Sciatic nerve (tissue), 2 donors: ENCODE measurements at regions not wholly inside any gene's neighbourhood (a gene's known extent, or its start where the extent isn't known, plus 50 kb on each side); places are given as distances from the start of the nearest gene placed in this dataset.
"Not testable (repeated sequence)": the region's sequence is repeated elsewhere in the genome, so short reads cannot be mapped to it uniquely, and the experiment has no call there.

Experiments
- ATAC-seq: fragments of 200-7000 bp; cut with Tn5 transposase; one replicate; pipeline ENCODE4 v1.9.1; 2020; ENCODE audit warnings: mild to moderate bottlenecking, moderate library complexity
- DNase-seq: peaks from one replicate; pipeline ENCODE4 v3.0.0-alpha.2; 2020; ENCODE audit warnings: low spot score
- intact Hi-C: fragments of 100-400 bp; cut with DNase I; formaldehyde crosslinking; loops from one replicate; pipeline ENCODE4 v1.14.2; 2022
- donor health status: DM: no; HTN: no; CAD: no.
- donor health status: DM: no; HTN: no; CAD: no.

DNA sequence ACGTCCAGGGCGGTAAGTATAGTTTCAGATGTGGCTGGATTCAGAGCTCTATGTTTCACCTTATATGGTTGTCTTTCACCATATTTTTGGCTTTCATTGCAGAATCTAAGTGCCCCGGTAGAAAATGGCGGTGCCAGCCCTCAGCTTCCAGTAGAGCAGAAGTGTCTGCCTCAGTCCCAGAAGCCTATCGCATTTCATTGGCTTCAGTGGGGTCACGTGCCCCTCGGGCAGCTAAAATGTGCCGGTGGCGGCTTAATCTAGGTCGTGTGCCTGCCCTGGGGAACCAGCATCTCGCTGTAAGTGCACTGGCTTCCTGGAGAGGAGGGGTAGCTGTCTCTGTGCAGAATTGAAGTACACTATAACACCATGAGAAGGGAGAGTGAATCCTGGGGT is 107.4 kb upstream of the MAGI3 start:
- no peak for DNase-seq
- intact Hi-C loops, result no loop called here
- ATAC-seq, result no peak

DNA sequence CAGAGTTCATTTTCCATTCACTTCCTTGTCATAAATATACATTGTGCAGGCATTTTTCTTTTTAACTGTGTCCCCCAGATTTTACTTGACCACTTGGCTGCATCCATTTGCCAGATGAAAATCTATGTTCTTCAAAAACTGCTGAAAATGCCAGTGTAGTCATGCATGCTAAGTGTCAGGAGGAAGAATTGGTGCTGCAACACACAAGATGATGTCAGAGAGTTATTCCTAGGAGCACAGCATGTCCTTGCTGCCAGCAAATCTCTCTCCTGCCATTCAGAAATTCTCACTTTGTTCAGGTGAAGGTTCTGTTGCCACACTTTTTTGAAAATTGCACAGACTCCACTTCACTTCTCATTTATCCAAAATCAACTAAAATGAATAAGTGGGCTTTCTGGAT is 106.4 kb upstream of the MAGI3 start:
- ATAC-seq (no peak), DNase-seq (no peak)
- intact Hi-C loops, result no loop called here

DNA sequence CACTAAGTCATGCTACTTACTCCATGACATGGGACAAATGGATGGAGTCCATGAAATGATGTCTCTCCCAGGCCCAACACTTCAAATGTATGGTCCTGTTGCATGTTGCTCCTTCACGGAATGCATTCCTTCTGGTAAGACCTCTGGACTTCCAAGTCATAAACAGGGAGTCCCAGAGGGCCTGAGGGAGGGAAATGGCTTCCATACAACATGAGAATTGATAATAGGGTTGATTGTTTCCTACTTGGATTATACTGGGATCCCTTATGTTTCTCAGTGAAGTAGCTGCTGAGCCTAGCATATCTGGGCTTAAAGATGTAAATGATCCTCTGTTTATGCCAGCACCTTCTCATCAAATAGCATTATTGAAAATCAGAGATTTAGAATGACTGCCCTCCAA is 104.2 kb upstream of the MAGI3 start:
- DNase-seq, result no peak
- intact Hi-C loops, result no loop called here
- no peak for ATAC-seq

DNA sequence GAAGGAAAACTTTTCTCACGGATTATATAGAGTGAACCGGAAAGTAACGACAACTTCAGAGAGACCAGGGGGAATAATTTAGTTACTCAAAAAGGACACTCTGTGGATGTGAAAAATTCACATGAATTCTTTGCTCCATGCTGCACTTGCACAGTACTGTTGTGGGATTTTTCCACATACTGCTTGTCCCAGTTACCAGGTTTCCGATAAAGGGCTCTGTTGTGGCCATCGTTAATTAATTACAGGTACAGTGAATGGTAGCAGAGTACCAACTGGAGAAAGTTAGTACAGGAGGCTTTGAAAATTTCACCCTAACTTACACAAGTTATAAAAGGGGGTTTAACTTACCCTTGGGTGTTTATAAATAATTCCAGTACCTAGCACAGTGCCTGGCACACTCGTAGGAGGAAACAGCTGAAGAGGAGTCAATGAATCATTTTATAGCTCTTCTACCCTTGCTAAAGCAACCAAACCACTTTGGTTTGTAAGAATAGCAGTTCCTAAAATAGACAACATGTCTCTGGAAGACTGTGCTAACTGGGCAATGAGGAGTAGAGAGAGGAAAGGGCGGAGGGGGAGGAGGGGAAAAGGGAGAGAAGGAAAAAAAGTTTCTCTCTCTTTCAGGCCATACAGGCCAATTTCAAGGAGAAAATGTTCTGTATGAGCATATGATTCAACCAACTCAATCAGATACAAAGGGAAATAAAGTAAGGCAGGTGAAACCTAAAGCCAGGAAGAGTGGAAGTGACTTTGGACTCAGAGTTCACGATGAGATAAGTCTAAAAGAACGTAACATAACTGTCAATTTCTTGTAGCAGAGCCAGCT is 98.3 kb upstream of the MAGI3 start:
- no peak for DNase-seq
- ATAC-seq, result no peak
- intact Hi-C loops, result no loop called here

DNA sequence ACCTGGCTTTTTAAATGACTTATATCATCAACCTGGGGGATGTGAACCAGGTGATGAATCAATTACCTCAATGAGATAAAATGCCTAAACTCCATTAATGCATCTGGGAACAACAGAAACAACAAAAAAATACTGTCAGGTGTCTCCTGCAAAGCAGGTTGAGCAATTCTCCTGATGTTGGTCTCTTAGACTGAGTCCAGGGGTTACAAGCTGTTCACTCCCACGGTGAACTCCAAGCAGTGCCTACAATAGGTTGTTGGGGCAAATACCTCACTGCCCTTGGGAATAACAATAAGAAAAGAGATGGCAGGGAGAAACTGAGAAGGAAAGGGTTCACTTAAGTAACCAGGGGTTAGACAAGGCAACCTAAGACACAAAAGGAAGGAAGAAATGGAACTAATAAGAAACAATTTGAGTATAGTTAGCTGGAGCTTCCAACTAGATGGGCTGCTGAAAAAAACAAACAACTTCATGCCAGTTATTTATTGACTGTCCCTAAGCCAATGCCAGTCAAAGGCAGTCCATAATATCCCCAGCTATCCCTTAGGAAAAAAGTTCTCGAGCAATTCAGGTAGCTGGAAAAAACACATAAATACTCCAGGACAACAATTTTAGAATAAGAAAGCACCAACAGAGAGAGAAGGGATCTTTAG is 97.6 kb upstream of the MAGI3 start:
- DNase-seq (no peak), ATAC-seq (no peak)
- intact Hi-C loops, result no loop called here

DNA sequence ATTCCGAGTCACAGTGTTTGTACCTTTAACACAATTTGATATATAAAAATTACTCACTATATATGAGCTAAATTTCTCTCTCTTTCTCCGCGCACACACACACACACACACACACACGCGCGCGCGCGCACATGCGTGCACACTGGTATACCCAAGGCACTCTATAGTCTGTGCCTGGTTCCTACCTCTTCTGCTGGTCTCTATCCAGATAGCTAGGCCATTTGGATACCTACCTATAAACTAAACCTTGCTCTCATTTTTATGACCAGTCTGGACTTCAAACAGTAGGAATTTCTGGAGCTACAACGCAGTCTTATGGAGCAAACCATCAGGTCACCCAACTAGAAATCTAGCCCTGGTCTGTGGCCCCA is 97.1 kb upstream of the MAGI3 start:
- ATAC-seq (no peak), DNase-seq (no peak)
- intact Hi-C loops, result no loop called here

DNA sequence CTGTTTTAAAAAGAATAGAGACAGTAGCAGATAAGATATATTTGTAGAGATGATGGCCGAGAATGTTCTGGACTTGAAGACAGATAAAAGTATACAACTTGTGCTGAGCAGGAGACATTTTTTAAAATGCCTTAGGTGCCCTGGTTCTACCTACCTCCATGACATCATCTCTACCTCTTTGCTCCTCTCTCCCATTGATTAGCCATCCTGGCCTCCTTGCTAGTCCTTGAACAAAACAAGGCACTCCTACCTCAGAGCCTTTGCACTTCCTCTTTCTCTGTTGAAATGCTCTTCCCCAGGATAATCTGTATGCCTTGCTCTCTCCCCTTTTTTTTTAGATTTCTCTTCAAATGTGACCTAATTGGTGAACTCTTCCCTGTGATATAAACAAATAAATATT is 92.6 kb upstream of the MAGI3 start:
- intact Hi-C loops, result no loop called here
- ATAC-seq (no peak), DNase-seq (no peak)

DNA sequence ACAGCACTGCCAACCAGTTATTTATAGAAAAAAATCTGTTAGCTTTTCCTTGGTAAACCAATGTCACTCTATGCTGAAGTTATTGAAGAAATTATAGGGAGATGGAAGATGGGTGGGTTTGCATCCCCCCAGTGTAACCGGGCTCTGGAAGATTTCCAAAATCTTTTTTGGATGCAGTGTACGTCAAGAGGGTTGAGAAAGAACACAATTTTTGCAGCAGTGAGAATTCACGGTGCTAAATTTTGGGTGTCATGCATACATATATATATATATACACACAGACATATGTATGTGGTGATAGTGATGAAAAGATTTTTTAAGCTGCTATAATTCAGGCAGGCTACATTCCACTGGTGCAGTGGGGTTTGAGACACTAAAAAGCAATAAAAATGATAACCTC is 91.4 kb upstream of the MAGI3 start:
- ATAC-seq, result no peak
- DNase-seq, result no peak
- intact Hi-C loops, result no loop called here

DNA sequence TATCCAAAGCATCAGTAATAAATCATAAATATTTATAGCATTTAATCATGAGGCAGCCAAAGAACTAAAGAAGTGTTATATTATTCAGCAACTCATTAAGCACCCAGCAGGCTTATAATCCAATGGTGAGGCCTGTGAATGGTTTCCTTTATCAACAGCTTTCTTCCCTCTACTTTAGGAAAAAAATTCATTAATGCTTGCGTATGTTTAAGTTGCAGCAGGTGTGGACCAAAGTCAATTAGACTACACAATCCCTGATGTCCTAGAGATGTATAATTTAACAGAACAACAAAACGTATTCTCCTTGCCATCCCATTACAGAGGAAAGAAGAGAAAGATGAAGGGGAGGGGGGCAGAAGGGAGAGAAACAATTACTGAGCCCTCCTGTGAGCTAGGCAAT is 87.7 kb upstream of the MAGI3 start:
- ATAC-seq, result no peak
- DNase-seq, result no peak
- intact Hi-C loops, result no loop called here

DNA sequence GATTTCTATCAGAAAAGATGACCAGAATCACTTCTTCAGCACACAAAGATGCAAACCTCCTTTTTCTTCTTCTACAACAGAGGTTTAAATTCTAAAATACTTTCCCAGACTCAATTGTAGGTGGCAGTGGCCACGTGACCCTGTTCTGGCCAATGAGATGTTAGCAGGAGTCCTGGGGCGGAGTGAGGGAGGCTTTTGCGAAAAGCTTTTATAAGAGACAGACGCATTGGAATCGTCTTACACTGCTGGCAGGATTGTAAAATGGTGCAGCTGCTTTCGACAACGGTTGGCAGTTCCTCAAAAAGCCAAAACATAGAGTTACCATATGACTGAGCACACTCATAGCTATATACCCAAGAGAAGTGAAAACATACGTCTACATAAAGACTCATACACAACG is 87.0 kb upstream of the MAGI3 start:
- ATAC-seq (no peak), DNase-seq (no peak)
- intact Hi-C loops, result no loop called here

DNA sequence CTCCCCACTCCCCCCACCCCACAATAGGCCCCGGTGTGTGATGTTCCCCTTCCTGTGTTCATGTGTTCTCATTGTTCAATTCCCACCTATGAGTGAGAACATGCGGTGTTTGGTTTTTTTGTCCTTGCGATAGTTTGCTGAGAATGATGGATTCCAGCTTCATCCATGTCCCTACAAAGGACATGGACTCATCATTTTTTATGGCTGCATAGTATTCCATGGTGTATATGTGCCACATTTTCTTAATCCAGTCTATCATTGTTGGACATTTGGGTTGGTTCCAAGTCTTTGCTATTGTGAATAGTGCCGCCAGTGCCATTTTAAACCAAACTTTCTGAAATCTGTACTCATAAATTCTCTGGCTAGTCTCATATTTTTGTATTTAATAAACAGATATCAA is 85.3 kb upstream of the MAGI3 start:
- DNase-seq, ATAC-seq, intact Hi-C loops: not testable (repeated sequence)

DNA sequence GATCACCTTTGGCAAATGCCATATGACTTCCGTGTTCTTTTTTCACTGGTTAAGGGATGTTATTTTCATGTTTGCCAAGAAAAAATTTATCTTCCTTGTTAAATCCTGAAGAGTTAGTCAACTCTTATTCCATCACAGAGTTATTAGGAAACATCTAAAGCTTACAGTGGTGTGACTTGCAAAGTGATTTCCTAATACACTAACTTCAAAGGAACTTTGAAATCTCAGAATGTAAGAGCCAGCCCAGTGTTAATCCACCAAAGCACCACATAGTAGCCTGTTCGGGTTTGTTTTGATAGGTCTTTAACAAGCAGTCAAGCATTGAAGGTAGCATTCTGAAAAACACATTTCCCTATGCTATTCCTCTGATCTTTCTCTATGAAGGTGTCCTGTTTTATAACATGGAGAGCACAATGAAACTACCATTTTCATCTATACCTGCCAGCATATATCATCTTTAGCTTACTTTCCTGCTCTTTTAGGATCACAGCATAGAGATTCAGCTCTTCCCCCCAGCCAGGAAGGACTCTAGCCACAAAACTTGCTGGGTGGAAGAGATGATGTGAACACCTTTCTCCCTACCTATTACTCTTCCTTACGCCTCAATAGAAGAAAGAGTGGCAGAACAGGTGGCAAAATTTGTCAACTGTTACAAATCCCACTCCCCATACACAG is 82.4 kb upstream of the MAGI3 start:
- DNase-seq (no peak), ATAC-seq (no peak)
- intact Hi-C loops, result no loop called here

DNA sequence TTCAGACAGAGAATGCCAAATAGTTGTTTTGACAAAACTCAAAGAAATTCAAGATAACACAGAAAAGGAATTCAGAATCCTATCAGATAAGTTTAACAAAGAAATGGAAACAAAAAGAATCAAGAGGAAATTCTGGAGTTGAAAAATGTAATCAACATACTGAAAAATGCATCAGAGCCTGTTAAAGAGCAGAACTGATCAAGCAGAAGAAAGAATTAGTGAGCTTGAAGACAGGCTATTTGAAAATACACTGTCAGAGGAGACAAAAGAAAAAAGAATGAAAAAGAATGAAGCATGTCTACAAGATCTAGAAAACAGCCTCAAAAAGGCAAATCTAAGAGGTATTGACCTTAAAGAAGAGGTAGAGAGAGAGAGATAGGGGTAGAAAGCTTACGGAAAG is 77.7 kb upstream of the MAGI3 start:
- DNase-seq, intact Hi-C loops, ATAC-seq: not testable (repeated sequence)

DNA sequence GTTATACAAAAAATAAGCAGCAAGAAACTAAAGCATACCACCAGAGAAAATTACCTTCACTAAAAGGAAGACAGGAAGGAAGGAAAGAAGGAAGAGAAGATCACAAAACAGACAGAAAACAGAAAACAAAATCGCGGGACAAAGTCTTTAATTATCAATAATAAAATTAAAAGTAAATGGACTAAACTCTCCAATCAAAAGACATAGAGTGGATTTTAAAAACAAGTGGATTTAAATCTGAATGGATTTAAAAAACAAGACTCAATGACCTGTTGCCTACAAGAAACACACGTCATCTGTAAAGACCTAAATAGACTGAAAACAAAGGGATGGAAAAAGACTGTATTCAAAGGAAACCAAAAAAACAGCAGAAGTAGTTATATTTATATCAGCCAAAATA is 75.7 kb upstream of the MAGI3 start:
- ATAC-seq, result no peak
- intact Hi-C loops, result no loop called here
- no peak for DNase-seq

DNA sequence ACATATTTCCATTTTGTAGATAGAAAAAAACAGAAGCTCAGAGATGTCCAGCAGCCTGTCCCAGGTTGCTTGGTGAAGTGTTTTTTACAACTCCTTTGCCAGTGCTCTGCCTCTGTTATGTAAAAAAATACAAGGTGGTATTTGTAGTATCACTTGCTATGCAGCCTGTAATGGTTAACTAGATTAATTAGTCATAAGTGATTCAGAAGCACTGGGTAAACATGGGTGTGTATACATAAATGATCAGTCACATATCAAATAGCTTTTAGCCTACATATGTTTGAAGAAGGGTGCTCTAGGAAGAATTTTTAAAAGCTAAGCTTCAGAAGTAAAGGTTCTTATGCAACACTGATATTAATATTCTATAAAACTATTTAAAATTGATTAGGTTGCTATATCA is 70.0 kb upstream of the MAGI3 start:
- no peak for DNase-seq
- no peak for ATAC-seq
- intact Hi-C loops, result no loop called here

DNA sequence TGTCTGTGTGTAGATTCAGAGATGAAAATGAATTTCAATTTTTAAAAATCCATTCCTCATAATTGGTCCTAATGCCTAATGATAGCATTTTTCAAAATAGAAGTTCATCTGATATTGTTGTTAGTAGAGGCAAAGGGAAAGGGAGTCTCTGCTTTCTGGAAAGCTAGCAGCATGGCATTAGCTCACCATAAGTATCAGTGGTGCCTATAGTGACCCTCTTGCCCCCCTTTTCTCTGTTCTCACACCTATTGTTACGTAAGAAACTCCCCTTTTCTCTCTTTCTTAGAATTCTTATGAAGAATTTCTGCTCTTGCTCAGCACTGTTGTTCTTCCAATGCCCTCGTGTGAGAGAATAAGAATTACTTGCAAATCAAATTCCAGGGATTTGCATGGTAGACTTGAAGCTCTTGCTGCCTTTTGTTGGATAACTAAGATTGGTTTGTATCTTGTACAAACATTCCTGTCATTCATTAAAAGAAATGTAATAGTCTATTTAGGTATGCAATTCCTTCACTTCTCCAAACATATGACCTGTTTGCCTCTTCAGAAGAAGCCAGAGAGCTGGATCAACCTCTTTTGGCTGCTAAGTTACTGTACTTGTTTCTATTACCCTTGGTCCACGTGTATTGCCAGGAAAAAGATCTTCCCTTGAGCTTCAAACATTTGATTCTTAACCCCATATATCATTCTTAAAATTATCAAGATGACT is 69.2 kb upstream of the MAGI3 start:
- DNase-seq (no peak), ATAC-seq (no peak)
- intact Hi-C loops, result no loop called here

DNA sequence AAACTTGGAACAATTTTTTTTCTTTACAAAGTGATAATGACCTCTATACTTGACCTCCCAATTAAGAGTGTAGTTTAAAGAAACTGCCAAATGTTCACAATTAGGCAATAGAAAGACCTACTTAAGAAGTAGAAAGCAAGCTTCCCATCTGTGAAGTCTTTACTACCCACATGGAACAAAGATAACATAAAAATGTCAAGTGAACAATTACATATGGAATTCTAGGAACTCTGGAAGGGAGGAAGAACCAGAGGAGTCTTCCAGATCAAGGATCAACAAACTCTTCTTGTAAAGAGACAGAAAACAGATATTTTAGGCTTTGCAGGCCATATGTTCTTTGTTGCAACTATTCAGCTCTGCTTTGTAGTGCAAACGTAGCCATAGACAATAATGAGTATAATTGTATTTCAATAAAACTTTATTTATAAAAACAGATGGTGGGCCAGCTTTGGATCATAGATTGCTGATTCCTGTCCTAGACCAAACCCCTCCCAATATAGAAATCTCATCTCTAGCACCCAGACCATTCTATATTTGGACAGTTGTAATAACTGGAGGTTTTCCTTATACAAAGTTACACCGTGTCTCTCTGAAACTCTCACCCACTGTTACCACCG is 68.4 kb upstream of the MAGI3 start:
- ATAC-seq, result no peak

DNA sequence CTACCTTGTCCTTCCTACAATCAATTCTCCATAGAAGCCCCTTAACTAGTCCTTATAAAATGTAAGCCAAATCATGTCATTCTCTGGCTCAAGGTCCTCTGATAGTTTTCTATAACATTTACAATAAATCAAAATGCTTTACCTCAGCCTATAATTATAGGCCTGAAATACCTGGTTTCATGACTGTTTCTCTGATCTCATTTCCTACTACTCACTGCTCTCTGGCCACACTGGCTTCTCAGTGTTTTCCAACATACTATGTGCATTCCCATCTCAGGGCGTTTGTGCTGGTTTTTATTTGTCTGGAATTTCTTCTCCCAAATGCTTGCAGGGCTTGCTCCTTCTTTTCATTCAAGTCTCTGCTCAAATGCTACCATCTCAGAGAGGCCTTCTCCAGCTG is 67.9 kb upstream of the MAGI3 start:
- no peak for ATAC-seq
- intact Hi-C loops, result no loop called here
- no peak for DNase-seq

More for the DNA sequence above, 68.4 kb upstream of the MAGI3 start:
- intact Hi-C loops, result no loop called here
- DNase-seq, result no peak

DNA sequence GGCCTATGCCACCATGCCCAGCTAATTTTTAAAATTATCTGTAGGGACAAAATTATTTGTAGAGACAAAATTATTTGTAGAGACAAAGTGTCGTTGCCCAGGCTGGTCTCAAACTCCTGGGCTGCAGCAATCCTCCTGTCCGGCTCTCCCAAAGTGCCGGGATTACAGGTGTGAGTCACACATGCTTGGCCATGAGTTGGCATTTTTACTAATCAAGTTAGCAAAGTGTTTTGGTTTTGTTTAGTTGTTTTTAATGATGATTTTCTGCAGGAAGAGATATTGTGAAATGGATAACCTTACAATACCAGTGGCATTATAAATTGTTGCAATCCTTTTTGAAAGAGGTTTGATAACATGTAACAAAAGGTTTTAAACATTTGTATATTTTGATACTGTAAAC is 65.3 kb upstream of the MAGI3 start:
- DNase-seq, result no peak
- intact Hi-C loops, result no loop called here
- no peak for ATAC-seq
